Adrenal gland (tissue), 9 donors: ENCODE measurements at regions not wholly inside any gene's neighbourhood (a gene's known extent, or its start where the extent isn't known, plus 50 kb on each side); places are given as distances from the start of the nearest gene placed in this dataset.

Source experiments
- DNase-seq, 7 donors: peaks; one replicate each; pipeline ENCODE4 v3.0.0-alpha.2; 2019 to 2020
- H3K27ac ChIP-seq, 5 donors: fragments of 200-600 bp; sonication (generic) in 4 of 5; 1 replicate in 3 of 5; 2 replicates in 2 of 5; pipeline versions ENCODE4 v1.5.1 to v1.8.0; 2016 to 2020; ENCODE audit warnings: mild to moderate bottlenecking in 1 of 5
- H3K27me3 ChIP-seq: fragments of 200-600 bp; 2 replicates; pipeline ENCODE4 v1.8.0; 2021
- H3K36me3 ChIP-seq, 2 donors: fragments of 200-600 bp; replicated peaks in 1 of 2; 1 replicate in 1 of 2; 2 replicates in 1 of 2; pipeline versions ENCODE4 v1.5.1 to v1.8.0; 2018 to 2022
- H3K4me1 ChIP-seq, 2 donors: fragments of 200-600 bp; replicated peaks in 1 of 2; 1 replicate in 1 of 2; 2 replicates in 1 of 2; pipeline versions ENCODE4 v1.5.1 to v1.8.0; 2018 to 2021
- H3K4me3 ChIP-seq, 4 donors: fragments of 200-600 bp; sonication (generic) in 3 of 4; one replicate each; pipeline ENCODE4 v1.5.1; 2016 to 2018
- H3K9me3 ChIP-seq, 3 donors: fragments of 200-600 bp; sonication (generic) in 1 of 3; replicated peaks in 1 of 3; 1 replicate in 2 of 3; 2 replicates in 1 of 3; pipeline versions ENCODE4 v1.5.1 to v1.8.0; 2016 to 2021
- CTCF ChIP-seq, 6 experiments: fragments of 450-650 bp in 4 of 6; fragments of 200-600 bp in 2 of 6; sonication (generic) in 1 of 6; IDR thresholded peaks; 1 replicate in 5 of 6; 2 replicates in 1 of 6; pipeline versions ENCODE4 v1.5.1 to v1.8.0; 2016 to 2021; ENCODE audit warnings: antibody characterized with exemption in 6 of 6, mild to moderate bottlenecking in 2 of 6, moderate library complexity in 1 of 6
- POLR2A ChIP-seq, 2 donors: fragments of 450-650 bp; IDR thresholded peaks; one replicate each; pipeline ENCODE4 v1.6.1; 2017; ENCODE audit warnings: antibody characterized with exemption in 2 of 2, mild to moderate bottlenecking in 2 of 2, moderate library complexity in 1 of 2
- WGBS, 4 donors: extraction: QIAGEN DNeasy Blood & Tissue Kit in 2 of 4; methylation state at CpG; one replicate each; pipeline versions ENCODE4 v1.1.5 to v1.1.7; 2013 to 2017; 5-methylcytosine and 5-hydroxymethylcytosine counted together
- intact Hi-C, 2 donors: fragments of 100-400 bp; cut with DNase I; formaldehyde crosslinking; loops; one replicate each; pipeline versions ENCODE4 v1.14.1 to v1.15.0; 2022 to 2023
- donor health status: healthy with polysubstance abuse.
- donor health status: Bipolar disorder and iron deficiency.
- donor health status: DM: yes; HTN: yes; CAD: no.
- donor health status: DM: no; HTN: no; CAD: no.
- donor health status: DM: no; HTN: no; CAD: no.

GRCh38 chr22:22082229-22082835 is 99.7 kb upstream of the TOP3B start:
- Histone ChIP-seq H3K27me3 (peaks cover 3% of the 10 kb centered on the region), H3K27ac (no peak overlapping the region), H3K4me1 (no peaks in the 10 kb centered on the region), H3K4me3 (no peak overlapping the region), H3K9me3 (no peaks in the 10 kb centered on the region), H3K36me3 (no peaks in the 10 kb centered on the region)
- 66 to 85% (median 78%) methylated on average over 1 of the region's 1 CpG for WGBS, 4 donors
- TF ChIP-seq CTCF (IDR thresholded peaks at IDR 0.05) (no peak), POLR2A (IDR thresholded peaks at IDR 0.05) (no peak)
- DNase-seq: no peak
- intact Hi-C loops: no loop called here

GRCh38 chr22:22080270-22080669 is 97.7 kb upstream of the TOP3B start:
- WGBS, 4 donors: 48 to 55% (median 50%) methylated on average over 2 of the region's 2 CpGs
- TF ChIP-seq POLR2A (IDR thresholded peaks at IDR 0.05) (no peak), CTCF (IDR thresholded peaks at IDR 0.05) (no peak)
- Histone ChIP-seq H3K9me3 (no peaks in the 10 kb centered on the region), H3K27ac (no peak overlapping the region), H3K4me1 (no peaks in the 10 kb centered on the region), H3K4me3 (no peak overlapping the region), H3K36me3 (no peaks in the 10 kb centered on the region), H3K27me3 (peaks cover 3% of the 10 kb centered on the region)
- DNase-seq: no peak
- intact Hi-C loops: no loop called here

DNA sequence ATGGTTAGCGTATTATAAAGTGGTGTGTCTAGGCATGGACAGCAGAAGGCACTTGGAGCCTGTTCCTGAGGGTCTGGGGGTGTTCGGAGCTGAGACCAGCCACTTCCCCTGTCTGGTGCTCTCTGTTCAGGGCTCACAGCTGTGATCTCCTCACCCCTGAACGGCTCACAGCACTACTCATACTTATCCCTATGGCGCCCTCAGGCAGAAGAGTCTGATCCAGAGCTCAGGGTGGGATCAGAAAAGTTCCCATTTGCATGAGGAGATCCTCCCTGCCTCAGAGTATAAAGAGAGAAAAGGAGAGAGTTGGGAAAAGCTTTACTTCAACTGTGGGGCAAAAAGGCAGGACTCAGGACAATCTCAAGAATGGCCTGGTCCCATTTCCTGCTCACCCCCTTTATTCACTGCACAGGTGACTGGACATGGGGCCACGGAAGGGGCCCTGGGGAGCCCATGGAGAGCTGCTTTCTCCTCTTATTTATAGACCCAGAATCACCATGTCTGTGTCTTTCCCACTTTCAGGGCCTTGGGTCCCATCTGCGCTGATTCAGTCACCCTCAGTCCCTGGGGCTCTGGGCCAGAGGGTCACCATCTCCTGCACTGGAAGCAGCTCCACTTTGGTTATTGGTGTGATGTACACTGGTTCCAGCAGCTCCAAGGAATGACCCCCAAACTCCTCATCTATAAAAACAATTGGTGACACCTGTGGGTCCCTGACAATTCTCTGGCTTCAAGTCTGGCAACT is 97.0 kb upstream of the TOP3B start:
- Histone ChIP-seq H3K9me3 (no peaks in the 10 kb centered on the region), H3K27ac (no peak overlapping the region), H3K4me3 (no peak overlapping the region), H3K4me1 (no peaks in the 10 kb centered on the region), H3K36me3 (no peaks in the 10 kb centered on the region), H3K27me3 (peaks cover 3% of the 10 kb centered on the region)
- TF ChIP-seq POLR2A (IDR thresholded peaks at IDR 0.05) (no peak), CTCF (IDR thresholded peaks at IDR 0.05) (no peak)
- 76 to 85% (median 76%) methylated on average over 5 to 6 of the region's 6 CpGs for WGBS, 4 donors
- no peak for DNase-seq
- intact Hi-C loops: no loop called here

- 0 to 67% (median 39%) methylated on average over 1 of the region's 1 CpG for WGBS, 4 donors
- Histone ChIP-seq H3K27me3 (peaks cover 3% of the 10 kb centered on the region), H3K4me1 (no peaks in the 10 kb centered on the region), H3K4me3 (no peak overlapping the region), H3K27ac (no peak overlapping the region), H3K36me3 (no peaks in the 10 kb centered on the region), H3K9me3 (no peaks in the 10 kb centered on the region)
- no peak for DNase-seq
- no peak for TF ChIP-seq POLR2A (IDR thresholded peaks at IDR 0.05)
- no peak for TF ChIP-seq CTCF (IDR thresholded peaks at IDR 0.05)
- intact Hi-C loops: no loop called here
These were observed 95.7 kb upstream of the TOP3B start for GRCh38 chr22:22078329-22078728.
